ENCODE measurements at regions not wholly inside any gene's neighbourhood (a gene's known extent, or its start where the extent isn't known, plus 50 kb on each side); places are given as distances from the start of the nearest gene placed in this dataset.

- Mint-ChIP-seq H3K4me3 (no peak overlapping the region), H3K9me3 (no peaks in the 10 kb centered on the region)
- POLR2A ChIA-PET = no interaction called here
These were observed 147.7 kb upstream of the GYPA start for GRCh38 chr4:144288011-144288903.

GRCh38 chr4:144289667-144290428 lies 149.3 kb upstream of the GYPA start:
- Mint-ChIP-seq H3K4me1 (no peaks in the 10 kb centered on the region), H3K27ac (no peak overlapping the region), H3K4me3 (no peak overlapping the region), H3K27me3 (peaks cover 0 to 3% (median 0%) of the 10 kb centered on the region in 5 donors), H3K36me3 (no peaks in the 10 kb centered on the region), H3K9me3 (no peaks in the 10 kb centered on the region)
- DNase-seq (no peak), ATAC-seq (no peak)
- POLR2A ChIA-PET = no interaction called here

More at GRCh38 chr4:144288011-144288903, 147.7 kb upstream of the GYPA start:
- Mint-ChIP-seq H3K4me1 (no peaks in the 10 kb centered on the region), H3K27ac (no peak overlapping the region), H3K27me3 (peaks cover 0 to 3% (median 0%) of the 10 kb centered on the region in 5 donors), H3K36me3 (no peaks in the 10 kb centered on the region)
- ATAC-seq (no peak), DNase-seq (peak in 1 of 10 donors; percentile 56)

DNA sequence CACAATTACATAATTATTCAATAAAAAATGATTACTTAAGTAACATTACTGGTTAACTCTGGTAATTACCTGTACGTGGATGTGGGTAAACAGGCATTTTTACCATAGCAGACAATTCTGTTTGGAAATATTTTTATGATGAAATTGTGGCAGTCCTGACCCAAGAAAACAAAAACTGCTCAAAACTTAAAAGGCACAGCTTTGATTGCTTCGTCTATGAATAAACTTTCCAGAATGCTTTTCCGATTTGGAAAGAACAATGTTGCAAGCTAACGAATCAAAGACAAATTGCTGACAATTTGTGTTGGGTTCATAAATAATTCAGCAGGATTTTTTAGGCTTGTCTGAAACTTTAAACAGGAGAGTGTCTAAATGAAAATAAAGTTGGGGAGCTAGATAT lies 150.6 kb upstream of the GYPA start:
- no peak for ATAC-seq
- Mint-ChIP-seq H3K4me1 (no peaks in the 10 kb centered on the region), H3K36me3 (no peaks in the 10 kb centered on the region), H3K9me3 (no peaks in the 10 kb centered on the region), H3K27ac (peak overlapping the region in 1 of 10 donors; percentile 21), H3K27me3 (no peaks in the 10 kb centered on the region), H3K4me3 (no peak overlapping the region)
- no peak for DNase-seq
- POLR2A ChIA-PET = no interaction called here

- Mint-ChIP-seq H3K36me3 (no peaks in the 10 kb centered on the region), H3K4me3 (no peak overlapping the region), H3K9me3 (peaks cover 0 to 2% (median 0%) of the 10 kb centered on the region in 9 donors), H3K27ac (no peak overlapping the region), H3K4me1 (no peaks in the 10 kb centered on the region), H3K27me3 (no peaks in the 10 kb centered on the region)
- DNase-seq (no peak), ATAC-seq (no peak)
- POLR2A ChIA-PET = no interaction called here
These were observed 153.7 kb upstream of the GYPA start for GRCh38 chr4:144294211-144294610.

- DNase-seq (no peak), ATAC-seq (no peak)
- Mint-ChIP-seq H3K4me1 (no peaks in the 10 kb centered on the region), H3K36me3 (no peaks in the 10 kb centered on the region), H3K27me3 (no peaks in the 10 kb centered on the region), H3K27ac (no peak overlapping the region), H3K9me3 (peaks cover 0 to 2% (median 0%) of the 10 kb centered on the region in 9 donors), H3K4me3 (no peak overlapping the region)
- POLR2A ChIA-PET = no interaction called here
These were observed 154.9 kb upstream of the GYPA start for GRCh38 chr4:144295286-144295995.

GRCh38 chr4:144296941-144297340 lies 156.4 kb upstream of the GYPA start:
- peaks cover 0 to 2% (median 0%) of the 10 kb centered on the region in 9 donors for H3K9me3 Mint-ChIP-seq
- POLR2A ChIA-PET = no interaction called here
- H3K36me3 Mint-ChIP-seq = no peaks in the 10 kb centered on the region
- no peak overlapping the region for H3K4me3 Mint-ChIP-seq
- no peaks in the 10 kb centered on the region for H3K27me3 Mint-ChIP-seq
- no peak overlapping the region for H3K27ac Mint-ChIP-seq
- ATAC-seq = no peak
- H3K4me1 Mint-ChIP-seq = no peaks in the 10 kb centered on the region
- no peak for DNase-seq

DNA sequence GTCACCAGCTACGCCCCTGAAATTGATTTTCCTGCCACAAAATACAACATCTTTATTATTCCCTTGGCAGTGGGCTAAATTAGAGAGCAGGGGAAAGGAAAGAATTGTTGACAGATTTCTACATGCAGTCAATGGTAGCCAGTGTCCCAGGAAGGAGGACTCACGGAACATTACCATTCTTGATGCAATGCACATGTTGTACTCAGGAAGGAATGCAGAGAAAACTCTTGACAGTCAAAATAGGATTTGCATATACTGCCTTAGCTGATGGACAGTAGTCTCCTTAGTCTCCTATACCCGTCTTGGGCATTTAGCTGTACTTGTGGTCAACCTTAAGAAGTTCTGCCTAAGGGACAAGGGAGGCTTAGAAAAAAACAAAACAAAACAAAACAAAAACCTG lies 158.0 kb upstream of the GYPA start:
- POLR2A ChIA-PET = no interaction called here
- Mint-ChIP-seq H3K36me3 (no peaks in the 10 kb centered on the region), H3K4me1 (no peaks in the 10 kb centered on the region), H3K27me3 (no peaks in the 10 kb centered on the region), H3K27ac (no peak overlapping the region), H3K4me3 (no peak overlapping the region), H3K9me3 (peaks cover 0 to 2% (median 0%) of the 10 kb centered on the region in 9 donors)
- DNase-seq (no peak), ATAC-seq (no peak)

DNA sequence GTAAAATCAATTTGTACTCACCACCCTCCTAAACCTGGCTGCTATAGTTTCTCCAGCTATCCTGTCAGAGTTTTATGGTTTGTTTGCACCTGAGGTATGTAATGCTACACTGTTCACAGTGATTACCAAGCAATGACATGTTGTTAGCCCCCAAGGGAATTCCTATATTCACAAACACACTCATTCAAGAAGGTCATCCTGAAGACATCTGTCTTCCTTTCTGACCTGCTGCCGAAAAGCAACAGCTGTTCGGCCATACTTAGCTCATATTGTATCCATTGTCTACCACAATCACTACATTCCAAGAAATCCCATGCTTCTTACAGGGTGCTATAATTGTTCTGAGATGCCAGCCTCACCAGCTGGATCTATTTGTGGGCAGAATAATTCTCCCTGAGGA lies 160.1 kb upstream of the GYPA start:
- POLR2A ChIA-PET = no interaction called here
- no peak for DNase-seq
- H3K36me3 Mint-ChIP-seq = no peaks in the 10 kb centered on the region
- H3K27ac Mint-ChIP-seq = no peak overlapping the region
- H3K9me3 Mint-ChIP-seq = peaks cover 0 to 2% (median 0%) of the 10 kb centered on the region in 9 donors
- no peak for ATAC-seq
- no peaks in the 10 kb centered on the region for H3K4me1 Mint-ChIP-seq
- no peaks in the 10 kb centered on the region for H3K27me3 Mint-ChIP-seq
- H3K4me3 Mint-ChIP-seq = no peak overlapping the region

GRCh38 chr4:144302704-144303536 lies 162.4 kb upstream of the GYPA start:
- Mint-ChIP-seq H3K9me3 (no peaks in the 10 kb centered on the region), H3K27ac (no peak overlapping the region), H3K4me1 (no peaks in the 10 kb centered on the region), H3K27me3 (no peaks in the 10 kb centered on the region), H3K36me3 (no peaks in the 10 kb centered on the region), H3K4me3 (no peak overlapping the region)
- ATAC-seq = no peak
- no peak for DNase-seq
- POLR2A ChIA-PET = no interaction called here

DNA sequence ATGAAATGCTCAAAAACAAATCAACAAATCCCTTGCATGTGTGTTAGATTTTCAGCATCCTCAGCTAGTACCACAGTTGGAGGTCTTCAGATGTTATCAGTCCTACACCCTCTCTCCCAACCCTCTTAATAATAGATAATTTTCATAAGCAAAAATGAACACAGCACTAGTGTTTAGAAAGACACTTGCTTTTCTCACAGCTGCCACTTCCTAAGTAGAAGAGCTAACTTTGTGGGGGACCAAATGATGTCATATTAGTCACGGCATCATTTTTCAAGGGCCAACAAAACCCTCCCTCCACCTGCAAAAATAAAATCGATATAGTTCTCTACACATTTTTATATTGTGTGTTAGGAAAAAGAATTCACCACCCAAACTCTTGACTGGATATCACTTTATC lies 163.5 kb upstream of the GYPA start:
- DNase-seq = no peak
- H3K4me3 Mint-ChIP-seq = no peak overlapping the region
- POLR2A ChIA-PET = no interaction called here
- no peaks in the 10 kb centered on the region for H3K4me1 Mint-ChIP-seq
- no peak overlapping the region for H3K27ac Mint-ChIP-seq
- no peak for ATAC-seq
- no peaks in the 10 kb centered on the region for H3K36me3 Mint-ChIP-seq
- H3K9me3 Mint-ChIP-seq = peaks cover 0 to 5% (median 0%) of the 10 kb centered on the region in 9 donors
- H3K27me3 Mint-ChIP-seq = no peaks in the 10 kb centered on the region

DNA sequence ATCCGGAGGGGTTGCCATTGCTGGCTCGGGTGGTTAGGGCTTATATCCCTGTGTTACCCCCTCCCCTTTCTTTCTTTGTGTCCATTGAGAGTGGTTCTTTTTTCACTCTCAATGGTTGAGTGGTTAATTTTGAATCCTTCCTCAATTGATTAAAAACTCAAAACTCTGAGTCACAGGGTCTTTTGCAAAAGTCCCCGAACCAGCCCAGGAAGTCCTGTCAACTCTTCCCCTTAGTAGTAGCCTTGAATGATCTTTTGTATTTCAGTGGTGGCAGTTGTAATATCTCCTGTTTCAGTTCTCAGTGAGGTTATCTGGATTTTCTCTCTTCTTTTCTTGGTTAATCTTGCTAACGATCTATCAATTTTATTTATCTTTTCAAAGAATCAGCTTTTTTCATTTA lies 170.0 kb upstream of the GYPA start:
- Mint-ChIP-seq H3K4me3 (no peak overlapping the region), H3K9me3 (peaks cover 3 to 29% (median 14%) of the 10 kb centered on the region in 9 donors), H3K27me3 (peaks cover 0 to 12% (median 2%) of the 10 kb centered on the region in 5 donors), H3K4me1 (peaks cover 0 to 1% (median 0%) of the 10 kb centered on the region in 4 donors), H3K27ac (no peak overlapping the region), H3K36me3 (peaks cover 0 to 11% (median 6%) of the 10 kb centered on the region in 3 donors)
- POLR2A ChIA-PET = no interaction called here
- DNase-seq (no peak), ATAC-seq (no peak)

DNA sequence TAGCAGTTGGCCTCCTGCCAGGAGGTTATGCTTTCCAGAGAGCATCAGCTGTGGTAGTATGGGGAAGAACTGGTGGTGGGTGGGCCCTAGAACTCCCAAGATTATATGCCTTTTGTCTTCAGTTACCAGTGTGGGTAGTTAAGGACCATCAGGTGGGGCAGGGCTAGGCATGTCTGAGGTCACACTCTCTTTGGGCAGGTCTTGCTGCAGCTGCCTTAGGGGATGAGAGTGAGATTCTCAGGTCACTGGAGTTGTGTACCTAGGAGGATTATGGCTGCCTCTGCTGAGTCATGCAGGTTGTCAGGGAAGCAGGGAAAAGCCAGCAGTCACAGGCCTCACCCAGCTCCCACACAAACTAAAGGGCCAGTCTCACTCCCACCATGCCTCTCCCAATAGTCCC lies 172.9 kb upstream of the GYPA start:
- POLR2A ChIA-PET = no interaction called here
- Mint-ChIP-seq H3K36me3 (peaks cover 0 to 18% (median 6%) of the 10 kb centered on the region in 3 donors), H3K27me3 (peaks cover 0 to 12% (median 2%) of the 10 kb centered on the region in 5 donors), H3K4me3 (no peak overlapping the region), H3K27ac (no peak overlapping the region), H3K9me3 (peaks cover 11 to 42% (median 20%) of the 10 kb centered on the region in 9 donors), H3K4me1 (peaks cover 0 to 1% (median 0%) of the 10 kb centered on the region in 4 donors)
- ATAC-seq = no peak
- DNase-seq = no peak
